ENCODE measurements at regions not wholly inside any gene's neighbourhood (a gene's known extent, or its start where the extent isn't known, plus 50 kb on each side); places are given as distances from the start of the nearest gene placed in this dataset.

GRCh38 chr3:118827446-118827845, 207.2 kb downstream of the IGSF11 start:
- Histone ChIP-seq H3K9ac (ENCODE audit: low read length in 5 of 5) (no peak overlapping the region), H3K36me3 (ENCODE audit: control insufficient read depth in 5 of 5, insufficient read depth in 5 of 5, low read length in 5 of 5) (no peaks in the 10 kb centered on the region), H3K27ac (ENCODE audit: low read depth, low read length) (no peak overlapping the region), H3K27me3 (ENCODE audit: control insufficient read depth in 5 of 5, insufficient read depth in 4 of 5, low read length in 5 of 5) (peaks cover 0 to 6% (median 0%) of the 10 kb centered on the region in 5 donors), H3K4me1 (ENCODE audit: control insufficient read depth in 5 of 5, insufficient read depth in 5 of 5, low read length in 5 of 5) (no peaks in the 10 kb centered on the region), H3K4me3 (ENCODE audit: low read depth in 1 of 5, low read length in 5 of 5) (no peak overlapping the region), H3K9me3 (ENCODE audit: control insufficient read depth in 5 of 5, low read length in 5 of 5) (no peaks in the 10 kb centered on the region)

- H3K9me3 ChIP-seq (ENCODE audit: control insufficient read depth in 5 of 5, low read length in 5 of 5) = no peaks in the 10 kb centered on the region
- no peaks in the 10 kb centered on the region for H3K4me1 ChIP-seq (ENCODE audit: control insufficient read depth in 5 of 5, insufficient read depth in 5 of 5, low read length in 5 of 5)
- peaks cover 0 to 6% (median 0%) of the 10 kb centered on the region in 5 donors for H3K27me3 ChIP-seq (ENCODE audit: control insufficient read depth in 5 of 5, insufficient read depth in 4 of 5, low read length in 5 of 5)
- no peaks in the 10 kb centered on the region for H3K36me3 ChIP-seq (ENCODE audit: control insufficient read depth in 5 of 5, insufficient read depth in 5 of 5, low read length in 5 of 5)
- no peak overlapping the region for H3K9ac ChIP-seq (ENCODE audit: low read length in 5 of 5)
- H3K4me3 ChIP-seq (ENCODE audit: low read depth in 1 of 5, low read length in 5 of 5) = no peak overlapping the region
- H3K27ac ChIP-seq (ENCODE audit: low read depth, low read length) = no peak overlapping the region
Observed at GRCh38 chr3:118828351-118828750, 206.3 kb downstream of the IGSF11 start.

GRCh38 chr3:118833075-118833474, 201.6 kb downstream of the IGSF11 start:
- Histone ChIP-seq H3K36me3 (ENCODE audit: control insufficient read depth in 5 of 5, insufficient read depth in 5 of 5, low read length in 5 of 5) (no peaks in the 10 kb centered on the region), H3K4me1 (ENCODE audit: control insufficient read depth in 5 of 5, insufficient read depth in 5 of 5, low read length in 5 of 5) (no peaks in the 10 kb centered on the region), H3K9me3 (ENCODE audit: control insufficient read depth in 5 of 5, low read length in 5 of 5) (no peaks in the 10 kb centered on the region), H3K27me3 (ENCODE audit: control insufficient read depth in 5 of 5, insufficient read depth in 4 of 5, low read length in 5 of 5) (peaks cover 0 to 6% (median 0%) of the 10 kb centered on the region in 5 donors), H3K9ac (ENCODE audit: low read length in 5 of 5) (no peak overlapping the region), H3K27ac (ENCODE audit: low read depth, low read length) (no peak overlapping the region), H3K4me3 (ENCODE audit: low read depth in 1 of 5, low read length in 5 of 5) (no peak overlapping the region)

- H3K4me1 ChIP-seq (ENCODE audit: control insufficient read depth in 5 of 5, insufficient read depth in 5 of 5, low read length in 5 of 5) = no peaks in the 10 kb centered on the region
- H3K36me3 ChIP-seq (ENCODE audit: control insufficient read depth in 5 of 5, insufficient read depth in 5 of 5, low read length in 5 of 5) = no peaks in the 10 kb centered on the region
- H3K9me3 ChIP-seq (ENCODE audit: control insufficient read depth in 5 of 5, low read length in 5 of 5) = peaks cover 0 to 38% (median 28%) of the 10 kb centered on the region in 5 donors
- H3K4me3 ChIP-seq (ENCODE audit: low read depth in 1 of 5, low read length in 5 of 5) = peak overlapping the region in 1 of 5 donors; percentile 10
- H3K27ac ChIP-seq (ENCODE audit: low read depth, low read length) = no peak overlapping the region
- no peaks in the 10 kb centered on the region for H3K27me3 ChIP-seq (ENCODE audit: control insufficient read depth in 5 of 5, insufficient read depth in 4 of 5, low read length in 5 of 5)
- H3K9ac ChIP-seq (ENCODE audit: low read length in 5 of 5) = no peak overlapping the region
Observed at GRCh38 chr3:118838871-118839270, 195.8 kb downstream of the IGSF11 start.

GRCh38 chr3:118842147-118842863, 192.3 kb downstream of the IGSF11 start:
- no peaks in the 10 kb centered on the region for H3K27me3 ChIP-seq (ENCODE audit: control insufficient read depth in 5 of 5, insufficient read depth in 4 of 5, low read length in 5 of 5)
- peak overlapping the region in 1 of 5 donors; percentile 16 for H3K4me3 ChIP-seq (ENCODE audit: low read depth in 1 of 5, low read length in 5 of 5)
- H3K9me3 ChIP-seq (ENCODE audit: control insufficient read depth in 5 of 5, low read length in 5 of 5) = peaks cover 0 to 43% (median 33%) of the 10 kb centered on the region in 5 donors
- no peak overlapping the region for H3K9ac ChIP-seq (ENCODE audit: low read length in 5 of 5)
- no peak overlapping the region for H3K27ac ChIP-seq (ENCODE audit: low read depth, low read length)
- H3K4me1 ChIP-seq (ENCODE audit: control insufficient read depth in 5 of 5, insufficient read depth in 5 of 5, low read length in 5 of 5) = no peaks in the 10 kb centered on the region
- no peaks in the 10 kb centered on the region for H3K36me3 ChIP-seq (ENCODE audit: control insufficient read depth in 5 of 5, insufficient read depth in 5 of 5, low read length in 5 of 5)

GRCh38 chr3:118846176-118846575, 188.5 kb downstream of the IGSF11 start:
- H3K27me3 ChIP-seq (ENCODE audit: control insufficient read depth in 5 of 5, insufficient read depth in 4 of 5, low read length in 5 of 5) = no peaks in the 10 kb centered on the region
- H3K9ac ChIP-seq (ENCODE audit: low read length in 5 of 5) = no peak overlapping the region
- H3K4me3 ChIP-seq (ENCODE audit: low read depth in 1 of 5, low read length in 5 of 5) = no peak overlapping the region
- peaks cover 0 to 26% (median 24%) of the 10 kb centered on the region in 5 donors for H3K9me3 ChIP-seq (ENCODE audit: control insufficient read depth in 5 of 5, low read length in 5 of 5)
- no peaks in the 10 kb centered on the region for H3K36me3 ChIP-seq (ENCODE audit: control insufficient read depth in 5 of 5, insufficient read depth in 5 of 5, low read length in 5 of 5)
- no peaks in the 10 kb centered on the region for H3K4me1 ChIP-seq (ENCODE audit: control insufficient read depth in 5 of 5, insufficient read depth in 5 of 5, low read length in 5 of 5)
- H3K27ac ChIP-seq (ENCODE audit: low read depth, low read length) = no peak overlapping the region

Data from subcutaneous abdominal adipose tissue (tissue), 5 donors.